Left ventricle myocardium inferior (tissue), 1 donor: ENCODE measurements at regions not wholly inside any gene's neighbourhood (a gene's known extent, or its start where the extent isn't known, plus 50 kb on each side); places are given as distances from the start of the nearest gene placed in this dataset.

Source experiments
- DNase-seq: peaks from one replicate; pipeline ENCODE4 v3.0.0-alpha.2; 2020
- H3K27ac ChIP-seq: fragments of 200-600 bp; replicated peaks from 2 replicates; pipeline ENCODE4 v1.8.0; 2021
- H3K27me3 ChIP-seq: fragments of 200-600 bp; 2 replicates; pipeline ENCODE4 v1.8.0; 2021; ENCODE audit warnings: low read depth
- H3K36me3 ChIP-seq: fragments of 200-600 bp; 2 replicates; pipeline ENCODE4 v1.8.0; 2021
- H3K4me1 ChIP-seq: fragments of 200-600 bp; 2 replicates; pipeline ENCODE4 v1.8.0; 2021
- H3K4me3 ChIP-seq: fragments of 200-600 bp; 2 replicates; pipeline ENCODE4 v1.8.0; 2021; ENCODE audit warnings: mild to moderate bottlenecking, moderate library complexity
- H3K9me3 ChIP-seq: fragments of 200-600 bp; replicated peaks from 2 replicates; pipeline ENCODE4 v1.8.0; 2021
- CTCF ChIP-seq: fragments of 200-600 bp; IDR thresholded peaks from 2 replicates; pipeline ENCODE4 v1.8.0; 2021; ENCODE audit warnings: antibody characterized with exemption, mild to moderate bottlenecking, borderline replicate concordance
- intact Hi-C: fragments of 100-400 bp; cut with micrococcal nuclease; formaldehyde crosslinking; loops from one replicate; pipeline ENCODE4 v1.11.0; 2022
- donor health status: DM: no; HTN: yes; CAD: no; lungs with severe emphysema.

DNA sequence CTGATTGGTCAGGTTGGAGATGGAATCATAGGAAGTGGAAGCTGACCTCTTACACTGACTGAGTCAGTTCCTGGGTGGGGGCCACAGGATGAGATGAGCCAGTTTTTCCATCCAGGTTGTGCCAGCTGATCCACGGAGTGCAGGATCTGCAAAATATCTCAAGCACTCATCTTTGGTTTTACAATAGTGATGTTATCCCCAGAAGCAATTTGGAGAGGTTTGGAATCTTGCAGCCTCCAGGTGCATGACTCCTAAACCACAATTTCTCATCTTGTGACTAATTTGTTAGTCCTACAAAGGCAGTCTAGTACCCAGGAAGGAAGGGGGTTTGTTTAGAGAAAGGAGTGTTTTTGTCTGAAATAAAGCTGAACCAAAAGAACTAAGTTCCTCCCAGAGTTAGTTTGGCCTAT is 212.8 kb downstream of the SLITRK6 start:
- H3K27me3 ChIP-seq: no peaks in the 10 kb centered on the region
- intact Hi-C loops: no loop called here
- H3K9me3 ChIP-seq: peaks cover 30% of the 10 kb centered on the region
- TF ChIP-seq CTCF: no peak
- no peak overlapping the region for H3K27ac ChIP-seq
- no peaks in the 10 kb centered on the region for H3K4me1 ChIP-seq
- no peaks in the 10 kb centered on the region for H3K36me3 ChIP-seq
- no peak for DNase-seq
- no peak overlapping the region for H3K4me3 ChIP-seq

- TF ChIP-seq CTCF: no peak
- intact Hi-C loops: no loop called here
These were observed 216.3 kb downstream of the SLITRK6 start for GRCh38 chr13:85582890-85583289.

DNA sequence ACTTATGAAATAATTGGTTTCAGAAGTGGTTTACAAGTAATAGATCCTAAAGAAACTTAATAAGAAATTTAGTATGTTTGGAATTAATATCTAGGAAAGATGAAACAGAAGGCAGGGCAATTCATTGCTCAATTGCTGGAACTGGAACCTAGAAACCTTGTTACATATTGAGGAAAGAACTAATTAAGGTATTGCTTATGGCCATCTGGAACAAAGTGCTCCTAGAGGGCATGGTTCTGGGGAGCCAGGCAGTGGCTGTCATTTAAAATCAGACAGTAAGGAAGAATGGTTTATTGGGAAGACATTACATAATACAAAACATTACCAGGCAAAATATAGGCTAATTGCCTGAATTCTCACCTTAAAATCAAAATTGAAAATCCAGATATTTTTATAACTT is 224.1 kb downstream of the SLITRK6 start:
- H3K9me3 ChIP-seq: peaks cover 18% of the 10 kb centered on the region
- H3K4me3 ChIP-seq: no peak overlapping the region
- no peak for TF ChIP-seq CTCF
- no peaks in the 10 kb centered on the region for H3K36me3 ChIP-seq
- intact Hi-C loops: no loop called here
- no peaks in the 10 kb centered on the region for H3K27me3 ChIP-seq
- no peak overlapping the region for H3K27ac ChIP-seq
- H3K4me1 ChIP-seq: no peaks in the 10 kb centered on the region
- DNase-seq: no peak

More at GRCh38 chr13:85582890-85583289, 216.3 kb downstream of the SLITRK6 start:
- H3K4me3 ChIP-seq: no peak overlapping the region
- H3K27me3 ChIP-seq: no peaks in the 10 kb centered on the region
- no peak overlapping the region for H3K27ac ChIP-seq
- no peaks in the 10 kb centered on the region for H3K4me1 ChIP-seq
- no peak for DNase-seq
- no peaks in the 10 kb centered on the region for H3K36me3 ChIP-seq
- peaks cover 27% of the 10 kb centered on the region for H3K9me3 ChIP-seq

- no peaks in the 10 kb centered on the region for H3K36me3 ChIP-seq
- H3K4me3 ChIP-seq: no peak overlapping the region
- H3K27me3 ChIP-seq: no peaks in the 10 kb centered on the region
- H3K9me3 ChIP-seq: peaks cover 4% of the 10 kb centered on the region
- TF ChIP-seq CTCF: no peak
- DNase-seq: no peak
- H3K4me1 ChIP-seq: no peaks in the 10 kb centered on the region
- H3K27ac ChIP-seq: no peak overlapping the region
- intact Hi-C loops: no loop called here
These were observed 231.3 kb downstream of the SLITRK6 start for GRCh38 chr13:85567909-85568308.

GRCh38 chr13:85565652-85566051 is 233.6 kb downstream of the SLITRK6 start:
- no peak for DNase-seq
- Histone ChIP-seq H3K36me3 (no peaks in the 10 kb centered on the region), H3K4me1 (no peaks in the 10 kb centered on the region), H3K4me3 (no peak overlapping the region), H3K9me3 (no peaks in the 10 kb centered on the region), H3K27ac (no peak overlapping the region), H3K27me3 (no peaks in the 10 kb centered on the region)
- TF ChIP-seq CTCF: no peak
- intact Hi-C loops: no loop called here

DNA sequence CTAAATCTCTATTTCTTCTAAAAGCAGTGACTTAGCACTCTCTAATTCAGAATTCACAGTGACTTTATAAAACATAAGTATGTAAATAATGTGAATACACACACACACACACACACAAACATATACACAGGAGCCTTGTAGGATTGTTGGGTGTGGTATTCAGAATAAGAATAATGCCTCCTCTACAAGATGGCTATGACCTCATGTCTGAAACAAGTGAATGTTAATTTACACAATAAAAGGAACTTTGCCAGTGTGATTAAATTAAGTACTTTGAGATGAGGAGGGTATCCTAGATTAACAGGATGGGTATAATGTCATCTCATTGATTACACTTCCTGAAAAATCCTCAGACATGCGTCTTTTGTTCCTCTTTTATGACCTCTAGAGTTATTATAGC is 234.6 kb downstream of the SLITRK6 start:
- Histone ChIP-seq H3K36me3 (no peaks in the 10 kb centered on the region), H3K9me3 (no peaks in the 10 kb centered on the region), H3K27me3 (no peaks in the 10 kb centered on the region), H3K4me1 (no peaks in the 10 kb centered on the region), H3K4me3 (no peak overlapping the region), H3K27ac (no peak overlapping the region)
- intact Hi-C loops: no loop called here
- no peak for DNase-seq
- no peak for TF ChIP-seq CTCF
